ENCODE measurements at regions not wholly inside any gene's neighbourhood (a gene's known extent, or its start where the extent isn't known, plus 50 kb on each side); places are given as distances from the start of the nearest gene placed in this dataset.

GRCh38 chr7:35878351-35878750 is 77.5 kb downstream of the SEPTIN7 start:
- no peak for TF ChIP-seq CTCF (IDR thresholded peaks at IDR 0.05)
- TF ChIP-seq POLR2A (IDR thresholded peaks at IDR 0.05): no peak
